Peyer's patch (tissue), 4 donors: ENCODE measurements at regions not wholly inside any gene's neighbourhood (a gene's known extent, or its start where the extent isn't known, plus 50 kb on each side); places are given as distances from the start of the nearest gene placed in this dataset.

ENCODE experiments used
- POLR2A ChIP-seq, 2 donors: fragments of 450-650 bp; IDR thresholded peaks; one replicate each; pipeline ENCODE4 v1.5.1; 2017; ENCODE audit warnings: antibody characterized with exemption in 2 of 2, mild to moderate bottlenecking in 2 of 2, moderate library complexity in 2 of 2
- TF ChIP-seq, protein P1 (sequence below), 6 experiments: fragments of 450-650 bp in 4 of 6; fragments of 200-600 bp in 2 of 6; sonication (generic) in 1 of 6; IDR thresholded peaks; one replicate each; pipeline ENCODE4 v1.5.1; 2017 to 2019; ENCODE audit warnings: antibody characterized with exemption in 6 of 6, mild to moderate bottlenecking in 3 of 6, moderate library complexity in 1 of 6

DNA sequence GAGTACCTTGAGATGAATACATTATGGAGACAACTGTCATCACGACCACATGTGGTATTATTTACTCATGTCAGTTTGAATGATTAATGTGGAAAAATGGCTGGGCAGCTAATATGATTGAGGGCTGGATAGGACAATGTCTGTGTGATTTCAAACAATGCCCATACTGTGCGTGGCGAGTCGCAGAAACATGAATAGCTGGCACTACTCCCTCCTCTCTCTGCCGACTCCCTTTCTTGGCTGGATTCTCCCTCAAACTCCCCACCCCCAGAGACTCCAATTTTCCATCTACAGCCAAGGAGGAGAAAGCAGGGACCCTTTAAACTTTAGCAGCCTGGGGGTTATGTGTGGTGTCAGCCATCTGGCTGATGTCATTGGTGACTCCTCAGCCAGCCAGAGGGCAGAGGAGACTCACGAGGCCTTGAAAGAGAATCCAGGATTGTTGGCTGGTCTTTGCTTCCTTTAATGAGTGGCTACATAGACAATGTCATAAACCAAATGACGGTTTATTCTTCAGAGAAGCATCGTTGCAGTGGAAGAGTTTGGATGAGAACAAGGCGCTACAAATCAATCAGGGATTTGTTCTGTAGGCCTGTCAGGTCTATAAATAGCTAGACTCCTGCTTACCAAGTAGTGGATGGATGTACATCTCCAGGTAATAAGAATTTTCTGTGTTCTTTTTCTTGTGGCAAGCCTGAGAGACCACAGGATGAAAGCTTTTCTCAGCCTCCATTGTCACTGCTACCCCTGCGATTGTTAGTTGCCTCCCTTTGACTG, 165.6 kb downstream of the DLEU7 start:
- TF ChIP-seq, protein P1, sequence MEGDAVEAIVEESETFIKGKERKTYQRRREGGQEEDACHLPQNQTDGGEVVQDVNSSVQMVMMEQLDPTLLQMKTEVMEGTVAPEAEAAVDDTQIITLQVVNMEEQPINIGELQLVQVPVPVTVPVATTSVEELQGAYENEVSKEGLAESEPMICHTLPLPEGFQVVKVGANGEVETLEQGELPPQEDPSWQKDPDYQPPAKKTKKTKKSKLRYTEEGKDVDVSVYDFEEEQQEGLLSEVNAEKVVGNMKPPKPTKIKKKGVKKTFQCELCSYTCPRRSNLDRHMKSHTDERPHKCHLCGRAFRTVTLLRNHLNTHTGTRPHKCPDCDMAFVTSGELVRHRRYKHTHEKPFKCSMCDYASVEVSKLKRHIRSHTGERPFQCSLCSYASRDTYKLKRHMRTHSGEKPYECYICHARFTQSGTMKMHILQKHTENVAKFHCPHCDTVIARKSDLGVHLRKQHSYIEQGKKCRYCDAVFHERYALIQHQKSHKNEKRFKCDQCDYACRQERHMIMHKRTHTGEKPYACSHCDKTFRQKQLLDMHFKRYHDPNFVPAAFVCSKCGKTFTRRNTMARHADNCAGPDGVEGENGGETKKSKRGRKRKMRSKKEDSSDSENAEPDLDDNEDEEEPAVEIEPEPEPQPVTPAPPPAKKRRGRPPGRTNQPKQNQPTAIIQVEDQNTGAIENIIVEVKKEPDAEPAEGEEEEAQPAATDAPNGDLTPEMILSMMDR (IDR thresholded peaks at IDR 0.05): no peak
- no peak for TF ChIP-seq POLR2A (IDR thresholded peaks at IDR 0.05)
